C4-2B (cell line): ENCODE measurements at regions not wholly inside any gene's neighbourhood (a gene's known extent, or its start where the extent isn't known, plus 50 kb on each side); places are given as distances from the start of the nearest gene placed in this dataset.

ENCODE experiments used
- H3K27ac ChIP-seq: fragments of 450-650 bp; 2 replicates; pipeline ENCODE4 v1.5.1; 2017
- ZFX ChIP-seq: fragments of 450-650 bp; IDR thresholded peaks from 2 replicates; pipeline ENCODE4 v1.6.1; 2017
- TF ChIP-seq, protein P1 (sequence below): fragments of 450-650 bp; conservative IDR thresholded peaks from 2 replicates; pipeline ENCODE4 v1.5.1; 2017; ENCODE audit warnings: mild to moderate bottlenecking

DNA sequence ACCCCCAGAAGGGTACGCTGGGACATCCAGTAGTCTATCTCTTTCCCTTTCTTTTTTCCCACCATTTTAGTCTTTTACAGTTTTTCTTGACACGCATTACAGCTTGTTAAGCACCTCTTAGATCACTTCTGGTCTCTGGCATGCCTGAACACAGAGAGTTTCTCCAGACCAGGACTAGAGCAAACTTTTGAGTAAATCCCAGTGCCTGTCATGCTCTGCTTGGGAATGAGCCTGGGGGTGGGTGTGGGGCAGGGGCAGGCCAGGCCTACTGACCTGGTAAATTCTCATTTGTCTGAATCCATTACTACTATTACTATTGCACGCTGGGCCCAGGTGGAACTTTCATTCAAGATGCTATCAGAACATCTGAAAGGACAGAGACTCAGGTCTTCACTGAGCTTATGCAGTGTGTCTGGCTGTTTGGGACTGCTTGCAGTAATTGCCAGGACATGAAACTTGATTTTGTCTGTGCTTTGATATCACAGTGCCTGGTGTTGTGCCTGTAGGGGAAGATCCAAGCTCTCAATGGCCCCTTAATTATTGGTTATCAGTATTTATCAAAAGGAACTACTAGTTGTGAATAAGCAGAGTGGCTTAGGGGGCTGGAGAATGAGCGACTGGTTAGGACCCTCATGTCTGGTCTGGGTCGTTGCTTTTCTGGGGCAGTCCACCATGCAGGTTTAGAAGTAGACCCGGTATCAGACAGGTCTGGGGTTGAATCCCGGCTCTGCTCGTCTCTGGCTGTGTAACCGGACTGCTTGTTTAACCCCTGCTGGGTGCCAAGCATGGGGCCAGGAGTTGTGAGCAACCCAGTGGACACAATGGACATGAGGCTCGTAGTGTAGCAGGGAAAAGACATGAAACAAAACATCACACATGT, 196.1 kb upstream of the TLE3 start:
- H3K27ac ChIP-seq = no peak overlapping the region
- TF ChIP-seq ZFX = no peak
- TF ChIP-seq, protein P1, sequence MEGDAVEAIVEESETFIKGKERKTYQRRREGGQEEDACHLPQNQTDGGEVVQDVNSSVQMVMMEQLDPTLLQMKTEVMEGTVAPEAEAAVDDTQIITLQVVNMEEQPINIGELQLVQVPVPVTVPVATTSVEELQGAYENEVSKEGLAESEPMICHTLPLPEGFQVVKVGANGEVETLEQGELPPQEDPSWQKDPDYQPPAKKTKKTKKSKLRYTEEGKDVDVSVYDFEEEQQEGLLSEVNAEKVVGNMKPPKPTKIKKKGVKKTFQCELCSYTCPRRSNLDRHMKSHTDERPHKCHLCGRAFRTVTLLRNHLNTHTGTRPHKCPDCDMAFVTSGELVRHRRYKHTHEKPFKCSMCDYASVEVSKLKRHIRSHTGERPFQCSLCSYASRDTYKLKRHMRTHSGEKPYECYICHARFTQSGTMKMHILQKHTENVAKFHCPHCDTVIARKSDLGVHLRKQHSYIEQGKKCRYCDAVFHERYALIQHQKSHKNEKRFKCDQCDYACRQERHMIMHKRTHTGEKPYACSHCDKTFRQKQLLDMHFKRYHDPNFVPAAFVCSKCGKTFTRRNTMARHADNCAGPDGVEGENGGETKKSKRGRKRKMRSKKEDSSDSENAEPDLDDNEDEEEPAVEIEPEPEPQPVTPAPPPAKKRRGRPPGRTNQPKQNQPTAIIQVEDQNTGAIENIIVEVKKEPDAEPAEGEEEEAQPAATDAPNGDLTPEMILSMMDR = no peak

DNA sequence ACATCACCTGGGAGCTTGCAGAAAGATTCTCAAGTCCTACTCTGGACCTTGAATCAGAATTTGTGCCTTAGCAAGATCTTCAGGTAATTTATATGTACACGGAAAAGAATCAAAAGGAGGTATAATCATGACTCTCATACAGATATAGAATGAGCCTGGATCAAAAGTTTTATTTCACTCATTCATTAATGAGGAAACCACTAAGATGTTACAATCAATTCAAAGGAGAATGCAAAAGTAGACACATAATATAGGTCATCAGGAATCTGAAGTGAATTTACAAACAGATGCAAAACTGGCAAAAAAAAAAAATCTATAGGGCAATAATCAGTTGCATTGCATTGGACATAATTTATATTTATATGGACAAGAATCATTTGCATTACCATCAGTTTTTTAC, 195.4 kb upstream of the TLE3 start:
- H3K27ac ChIP-seq = no peak overlapping the region
- TF ChIP-seq, protein P1 = no peak
- TF ChIP-seq ZFX = no peak

DNA sequence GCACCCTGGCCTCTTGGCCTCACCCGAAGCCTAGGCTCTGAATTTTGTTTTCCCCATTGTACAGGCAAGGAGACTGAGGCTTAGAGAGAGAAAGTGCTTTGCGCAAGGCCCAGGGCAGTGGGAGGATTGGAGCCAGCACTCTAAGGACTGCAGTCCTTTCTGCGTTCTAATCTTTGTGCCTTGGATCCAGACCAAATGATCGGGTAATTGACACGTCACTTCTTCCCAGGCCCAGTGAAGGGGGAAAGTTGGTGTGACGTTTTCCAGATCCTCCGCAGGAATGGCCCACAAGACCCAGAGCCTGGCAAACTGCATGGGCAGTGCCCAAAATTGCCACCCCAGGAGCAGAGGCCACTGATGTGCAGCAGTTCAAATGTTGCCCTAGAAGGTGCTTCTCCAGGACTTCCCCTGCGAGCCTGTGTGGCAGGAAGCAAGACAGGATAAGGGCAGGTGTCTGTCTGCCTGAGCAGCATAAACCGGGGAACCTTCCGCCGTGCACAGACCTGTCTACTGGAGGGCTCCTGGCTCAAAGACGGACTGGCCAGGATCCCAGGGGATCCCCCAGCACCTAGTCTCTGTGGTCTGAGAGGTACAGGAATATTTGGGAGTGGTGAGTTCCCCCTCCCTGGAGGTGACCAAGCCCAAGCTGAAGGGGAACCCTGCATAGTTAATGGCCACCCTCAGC, 194.5 kb upstream of the TLE3 start:
- no peak for TF ChIP-seq ZFX
- TF ChIP-seq, protein P1 = no peak
- peak overlapping the region; percentile 47 for H3K27ac ChIP-seq

DNA sequence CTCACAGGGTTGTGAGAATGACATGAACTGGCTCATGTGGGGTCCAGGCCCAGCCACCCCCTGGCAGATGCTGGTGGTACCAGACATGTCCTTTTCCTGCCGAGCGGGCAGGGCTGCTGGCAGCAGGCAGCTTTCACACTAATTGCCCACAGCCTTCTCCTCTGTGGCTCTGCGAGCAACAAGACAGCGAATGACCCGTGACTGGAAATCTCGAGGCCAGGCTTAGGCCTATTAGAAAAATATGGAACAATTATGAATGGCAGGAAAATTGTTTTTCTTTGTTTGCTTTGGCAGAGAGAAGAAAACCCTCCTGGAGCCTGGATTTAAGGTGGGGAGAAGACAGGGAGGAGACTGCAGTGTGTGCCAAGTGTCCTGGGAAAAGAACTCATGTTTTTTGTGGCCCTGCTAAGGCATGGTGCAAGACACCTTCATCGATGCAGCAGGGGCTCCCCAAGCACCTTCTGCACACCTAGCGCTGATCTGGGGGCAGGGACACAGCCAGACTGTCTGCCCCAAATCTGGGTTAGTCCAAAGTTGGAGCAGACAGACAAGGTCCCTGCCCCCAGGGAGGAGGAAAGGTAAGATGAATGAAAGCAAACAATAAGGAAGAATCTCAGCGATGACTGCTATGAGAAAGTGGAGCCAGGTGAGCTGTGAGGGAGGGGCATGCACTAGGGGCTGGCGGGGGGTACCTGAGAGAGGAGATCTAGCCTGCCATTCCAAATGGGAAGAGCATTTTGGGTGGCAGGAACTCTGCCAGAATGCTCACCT, 193.8 kb upstream of the TLE3 start:
- peak overlapping the region; percentile 47 for H3K27ac ChIP-seq
- TF ChIP-seq, protein P1 = no peak
- no peak for TF ChIP-seq ZFX

DNA sequence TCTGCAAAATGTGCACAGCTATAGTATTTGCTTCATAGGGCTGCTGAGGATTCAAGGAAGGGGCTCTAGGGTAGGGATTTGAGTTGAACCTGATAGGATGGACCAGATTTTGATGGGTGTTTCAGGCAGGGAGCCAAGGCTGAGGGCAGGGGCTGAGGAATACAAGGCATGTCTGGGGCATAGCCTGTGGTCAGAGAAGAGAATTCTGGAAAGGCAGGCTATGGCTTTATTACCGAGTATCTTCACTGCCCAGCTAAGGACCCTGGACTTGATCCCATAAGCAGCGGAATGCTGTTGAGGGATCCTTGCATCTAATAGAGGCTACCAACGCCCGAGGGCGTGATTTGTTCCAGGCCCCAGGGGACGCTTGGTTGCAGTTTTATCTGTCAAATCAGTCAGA, 193.0 kb upstream of the TLE3 start:
- peak overlapping the region; percentile 47 for H3K27ac ChIP-seq
- TF ChIP-seq ZFX = no peak
- TF ChIP-seq, protein P1 = no peak

DNA sequence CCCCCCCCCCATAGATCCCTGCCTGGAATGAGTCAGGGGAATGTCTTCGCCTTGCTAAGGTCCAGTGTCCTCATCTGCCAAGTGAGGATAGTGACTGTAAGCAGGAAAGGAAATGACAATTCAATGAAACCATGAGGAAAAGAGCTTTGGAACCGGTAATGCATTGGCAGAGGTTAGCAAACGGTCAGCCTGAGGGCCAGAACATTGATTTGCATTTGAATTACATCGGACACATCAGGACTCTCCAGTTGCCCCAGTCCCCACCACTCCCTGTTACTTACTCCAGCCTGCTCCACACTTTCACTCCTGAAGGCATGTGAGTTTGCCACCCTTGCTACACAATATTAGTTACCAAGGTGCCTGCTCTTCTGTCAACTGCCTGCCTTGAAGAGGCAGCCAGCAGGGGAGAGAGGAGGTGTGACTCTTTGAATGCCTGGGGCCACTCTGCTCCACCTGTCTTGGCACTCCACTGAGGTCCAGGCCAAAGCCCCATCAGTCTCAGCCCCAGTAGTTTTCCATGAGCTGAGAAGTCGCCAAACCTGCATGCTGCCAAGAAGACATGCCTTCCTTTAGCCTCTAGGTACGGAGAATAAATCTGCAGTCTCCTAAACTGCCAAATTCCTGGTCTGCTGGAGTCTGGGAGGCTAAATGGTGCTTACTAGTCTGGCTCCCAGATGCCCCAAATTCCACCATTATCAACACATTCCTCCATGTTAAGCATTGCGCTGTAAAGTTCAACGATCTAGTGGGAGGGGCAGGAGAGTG, 191.7 kb upstream of the TLE3 start:
- peak overlapping the region; percentile 47 for H3K27ac ChIP-seq
- TF ChIP-seq, protein P1 = no peak
- TF ChIP-seq ZFX = no peak
